H9 (cell line): ENCODE measurements at regions not wholly inside any gene's neighbourhood (a gene's known extent, or its start where the extent isn't known, plus 50 kb on each side); places are given as distances from the start of the nearest gene placed in this dataset.

Source experiments
- DNase-seq: peaks from one replicate; pipeline ENCODE4 v3.0.0-alpha.2; 2017
- H2AFZ ChIP-seq: one replicate; pipeline ENCODE4 v1.6.1; 2013; ENCODE audit warnings: mild to moderate bottlenecking, low read length, control low read depth, moderate library complexity
- H2AK5ac ChIP-seq: 2 replicates; pipeline ENCODE4 v1.6.1; 2013; ENCODE audit warnings: low read length, control low read depth, mixed read lengths; ENCODE audit not compliant: insufficient read length
- H2BK120ac ChIP-seq: one replicate; pipeline ENCODE4 v1.6.1; 2013; ENCODE audit warnings: low read depth, mild to moderate bottlenecking, low read length, control low read depth, inconsistent platforms; ENCODE audit not compliant: poor library complexity, severe bottlenecking
- H2BK12ac ChIP-seq: 2 replicates; pipeline ENCODE4 v1.6.1; 2013; ENCODE audit warnings: low read length, control low read depth, mixed read lengths, low read depth; ENCODE audit not compliant: insufficient read length
- H2BK15ac ChIP-seq: 2 replicates; pipeline ENCODE4 v1.6.1; 2013; ENCODE audit warnings: low read depth, low read length, control low read depth
- H2BK20ac ChIP-seq: one replicate; pipeline ENCODE4 v1.6.1; 2013; ENCODE audit warnings: low read depth, mild to moderate bottlenecking, low read length, control low read depth, inconsistent platforms; ENCODE audit not compliant: poor library complexity, severe bottlenecking
- H2BK5ac ChIP-seq: 2 replicates; pipeline ENCODE4 v1.6.1; 2013; ENCODE audit warnings: low read length, control low read depth, mixed read lengths; ENCODE audit not compliant: insufficient read length
- H3K14ac ChIP-seq: 2 replicates; pipeline ENCODE4 v1.6.1; 2013; ENCODE audit warnings: low read length, control low read depth; ENCODE audit not compliant: insufficient read depth
- H3K18ac ChIP-seq: 2 replicates; pipeline ENCODE4 v1.6.1; 2013; ENCODE audit warnings: low read depth, mild to moderate bottlenecking, mixed read lengths, low read length, control low read depth; ENCODE audit not compliant: insufficient read length
- H3K23ac ChIP-seq: 2 replicates; pipeline ENCODE4 v1.6.1; 2013; ENCODE audit warnings: low read length, control low read depth, mixed read lengths, low read depth; ENCODE audit not compliant: insufficient read length
- H3K23me2 ChIP-seq: 2 replicates; pipeline ENCODE4 v1.6.1; 2013; ENCODE audit warnings: low read depth, mild to moderate bottlenecking, mixed read lengths, low read length, control low read depth; ENCODE audit not compliant: insufficient read length, poor library complexity, severe bottlenecking
- H3K27ac ChIP-seq: 2 replicates; pipeline ENCODE4 v1.5.1; 2013; ENCODE audit warnings: low read length, control low read depth, mixed read lengths, low read depth; ENCODE audit not compliant: insufficient read length
- H3K27me3 ChIP-seq: 2 replicates; pipeline ENCODE4 v1.6.1; 2013; ENCODE audit warnings: low read length, control low read depth, inconsistent platforms; ENCODE audit not compliant: insufficient read depth
- H3K4ac ChIP-seq: 2 replicates; pipeline ENCODE4 v1.6.1; 2013; ENCODE audit warnings: low read depth, mild to moderate bottlenecking, control low read depth, inconsistent platforms, low read length, moderate library complexity
- H3K4me1 ChIP-seq: 2 replicates; pipeline ENCODE4 v1.6.1; 2013; ENCODE audit warnings: low read length, control low read depth, inconsistent platforms; ENCODE audit not compliant: insufficient read depth
- H3K4me2 ChIP-seq: 2 replicates; pipeline ENCODE4 v1.6.1; 2013; ENCODE audit warnings: low read length, control low read depth, mixed read lengths; ENCODE audit not compliant: insufficient read length, insufficient read depth
- H3K56ac ChIP-seq: 2 replicates; pipeline ENCODE4 v1.6.1; 2013; ENCODE audit warnings: low read depth, mild to moderate bottlenecking, mixed read lengths, low read length, control low read depth; ENCODE audit not compliant: insufficient read length
- H3K79me1 ChIP-seq: 2 replicates; pipeline ENCODE4 v1.6.1; 2013; ENCODE audit warnings: low read depth, mild to moderate bottlenecking, moderate library complexity, low read length, control low read depth, inconsistent platforms; ENCODE audit not compliant: insufficient read depth, poor library complexity, severe bottlenecking
- H3K79me2 ChIP-seq: 2 replicates; pipeline ENCODE4 v1.6.1; 2013; ENCODE audit warnings: low read length, control low read depth, inconsistent platforms; ENCODE audit not compliant: insufficient read depth
- H3K9ac ChIP-seq: 2 replicates; pipeline ENCODE4 v1.6.1; 2013; ENCODE audit warnings: low read length, control low read depth, mixed read lengths; ENCODE audit not compliant: insufficient read length; ENCODE audit errors: extremely low read depth
- H3K9me3 ChIP-seq: one replicate; pipeline ENCODE4 v1.6.1; 2013; ENCODE audit warnings: low read depth, low read length, inconsistent platforms; ENCODE audit not compliant: control insufficient read depth
- H3T11ph ChIP-seq: one replicate; pipeline ENCODE4 v1.6.1; 2013; ENCODE audit warnings: mild to moderate bottlenecking, low read length, control low read depth, inconsistent platforms
- H4K20me1 ChIP-seq: one replicate; pipeline ENCODE4 v1.6.1; 2013; ENCODE audit not compliant: control insufficient read depth, insufficient read length, insufficient read depth
- H4K5ac ChIP-seq: 2 replicates; pipeline ENCODE4 v1.6.1; 2013; ENCODE audit warnings: low read depth, mild to moderate bottlenecking, mixed read lengths, low read length, control low read depth; ENCODE audit not compliant: insufficient read length
- H4K8ac ChIP-seq: replicated peaks from 2 replicates; pipeline ENCODE4 v1.6.1; 2013; ENCODE audit warnings: low read length, control low read depth, mixed read lengths, low read depth; ENCODE audit not compliant: insufficient read length
- H4K91ac ChIP-seq: 2 replicates; pipeline ENCODE4 v1.6.1; 2013; ENCODE audit warnings: low read depth, mild to moderate bottlenecking, moderate library complexity, mixed read lengths, low read length, control low read depth; ENCODE audit not compliant: insufficient read length
- H3K27ac Mint-ChIP-seq, 3 experiments: 2 replicates in 2 of 3; 3 replicates in 1 of 3; pipeline ENCODE4 v1.8.0; 2020 to 2021; ENCODE audit warnings: mixed read lengths in 3 of 3, mild to moderate bottlenecking in 1 of 3, moderate library complexity in 1 of 3
- H3K27me3 Mint-ChIP-seq: 2 replicates; pipeline ENCODE4 v1.8.0; 2021; ENCODE audit warnings: low read depth, mild to moderate bottlenecking, moderate library complexity, mixed read lengths
- H3K36me3 Mint-ChIP-seq, 3 experiments: 2 replicates in 2 of 3; 3 replicates in 1 of 3; pipeline ENCODE4 v1.8.0; 2020 to 2021; ENCODE audit warnings: low read depth in 3 of 3, mixed read lengths in 3 of 3; ENCODE audit not compliant: insufficient read depth in 1 of 3
- H3K4me1 Mint-ChIP-seq, 2 experiments: 2 replicates each; pipeline ENCODE4 v1.8.0; 2020; ENCODE audit warnings: mixed read lengths in 2 of 2
- H3K4me3 Mint-ChIP-seq, 2 experiments: 2 replicates in 1 of 2; 3 replicates in 1 of 2; pipeline ENCODE4 v1.8.0; 2020 to 2021; ENCODE audit warnings: mild to moderate bottlenecking in 2 of 2, mixed read lengths in 2 of 2, moderate library complexity in 1 of 2
- H3K9me3 Mint-ChIP-seq, 2 experiments: 2 replicates in 1 of 2; 3 replicates in 1 of 2; pipeline ENCODE4 v1.8.0; 2020; ENCODE audit warnings: mild to moderate bottlenecking in 2 of 2, mixed read lengths in 2 of 2, moderate library complexity in 1 of 2
- WGBS: extraction: QIAGEN DNeasy Blood & Tissue Kit; methylation state at CpG from one replicate; pipeline ENCODE4 v1.1.7; 2013; ENCODE audit warnings: missing lambda C conversion rate, low lambda C conversion rate, mixed read lengths; ENCODE audit not compliant: insufficient read length; ENCODE audit errors: extremely low coverage; 5-methylcytosine and 5-hydroxymethylcytosine counted together
- TF ChIP-seq, protein P1 (sequence below): fragments of 200-600 bp; sonication (generic); conservative IDR thresholded peaks from 3 replicates; pipeline ENCODE4 v1.8.0; 2021; ENCODE audit warnings: antibody characterized with exemption, mild to moderate bottlenecking

DNA sequence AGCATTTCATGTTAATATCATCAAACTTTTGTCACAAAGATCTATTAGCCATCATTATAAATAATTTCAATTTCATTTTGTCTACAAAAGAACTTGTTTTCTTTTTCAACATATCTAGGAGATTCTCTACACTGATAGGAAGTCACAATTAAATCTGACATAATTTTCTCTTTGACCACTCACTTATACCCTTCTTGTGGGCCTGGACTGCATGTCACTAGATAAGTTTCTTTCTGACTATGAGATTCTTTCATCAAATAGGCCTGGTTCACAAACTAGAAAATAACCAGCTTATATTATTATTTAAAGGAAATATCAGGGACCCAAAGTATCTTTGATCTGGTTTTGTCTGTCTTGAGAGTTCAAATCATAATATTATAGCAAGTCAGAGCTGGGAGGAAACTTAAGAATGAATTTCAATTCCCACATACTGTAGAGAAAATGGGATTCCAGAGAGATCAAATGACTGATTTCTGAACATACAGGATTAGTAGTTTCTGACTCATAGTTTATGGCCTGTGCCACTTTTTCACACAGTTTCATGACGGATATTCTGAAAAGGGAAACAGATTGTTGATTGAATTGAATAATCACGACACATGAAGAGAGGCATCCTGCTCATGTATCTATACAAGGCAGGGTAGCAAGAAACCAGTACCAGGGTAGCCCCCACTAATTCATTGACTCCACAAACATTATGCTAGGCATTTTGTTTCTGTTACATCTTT lies 355.8 kb downstream of the GPATCH2 start:
- no peak overlapping the region for H3K27ac Mint-ChIP-seq
- no peak overlapping the region for H2BK15ac ChIP-seq
- H3K18ac ChIP-seq, result no peak overlapping the region
- no peaks in the 10 kb centered on the region for H3K79me1 ChIP-seq
- DNase-seq, result no peak
- H2AK5ac ChIP-seq, result no peak overlapping the region
- H3K9ac ChIP-seq, result no peak overlapping the region
- WGBS, result no CpG with 5 or more reads among the region's 2 CpGs
- H4K20me1 ChIP-seq, result no peaks in the 10 kb centered on the region
- H3K4me1 ChIP-seq, result no peaks in the 10 kb centered on the region
- H3K36me3 Mint-ChIP-seq, result no peaks in the 10 kb centered on the region
- no peaks in the 10 kb centered on the region for H3K9me3 ChIP-seq
- no peak overlapping the region for H2AFZ ChIP-seq
- H3K4me2 ChIP-seq, result no peak overlapping the region
- no peak overlapping the region for H4K5ac ChIP-seq
- TF ChIP-seq, protein P1, sequence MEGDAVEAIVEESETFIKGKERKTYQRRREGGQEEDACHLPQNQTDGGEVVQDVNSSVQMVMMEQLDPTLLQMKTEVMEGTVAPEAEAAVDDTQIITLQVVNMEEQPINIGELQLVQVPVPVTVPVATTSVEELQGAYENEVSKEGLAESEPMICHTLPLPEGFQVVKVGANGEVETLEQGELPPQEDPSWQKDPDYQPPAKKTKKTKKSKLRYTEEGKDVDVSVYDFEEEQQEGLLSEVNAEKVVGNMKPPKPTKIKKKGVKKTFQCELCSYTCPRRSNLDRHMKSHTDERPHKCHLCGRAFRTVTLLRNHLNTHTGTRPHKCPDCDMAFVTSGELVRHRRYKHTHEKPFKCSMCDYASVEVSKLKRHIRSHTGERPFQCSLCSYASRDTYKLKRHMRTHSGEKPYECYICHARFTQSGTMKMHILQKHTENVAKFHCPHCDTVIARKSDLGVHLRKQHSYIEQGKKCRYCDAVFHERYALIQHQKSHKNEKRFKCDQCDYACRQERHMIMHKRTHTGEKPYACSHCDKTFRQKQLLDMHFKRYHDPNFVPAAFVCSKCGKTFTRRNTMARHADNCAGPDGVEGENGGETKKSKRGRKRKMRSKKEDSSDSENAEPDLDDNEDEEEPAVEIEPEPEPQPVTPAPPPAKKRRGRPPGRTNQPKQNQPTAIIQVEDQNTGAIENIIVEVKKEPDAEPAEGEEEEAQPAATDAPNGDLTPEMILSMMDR, result no peak
- H2BK12ac ChIP-seq, result no peak overlapping the region
- H3K23ac ChIP-seq, result no peak overlapping the region
- no peak overlapping the region for H2BK20ac ChIP-seq
- H3K27me3 Mint-ChIP-seq, result no peaks in the 10 kb centered on the region; the same call in 1 of the 2 replicates
- no peak overlapping the region for H2BK120ac ChIP-seq
- no peak overlapping the region for H3K56ac ChIP-seq
- H3T11ph ChIP-seq, result no peak overlapping the region
- no peak overlapping the region for H2BK5ac ChIP-seq
- no peak overlapping the region for H3K14ac ChIP-seq
- no peaks in the 10 kb centered on the region for H3K4me1 Mint-ChIP-seq
- no peak overlapping the region for H3K27ac ChIP-seq
- no peaks in the 10 kb centered on the region for H3K23me2 ChIP-seq
- no peaks in the 10 kb centered on the region for H3K27me3 ChIP-seq
- H3K79me2 ChIP-seq, result no peaks in the 10 kb centered on the region
- H3K4me3 Mint-ChIP-seq, result no peak overlapping the region
- no peaks in the 10 kb centered on the region for H3K9me3 Mint-ChIP-seq
- H4K8ac ChIP-seq, result no peak overlapping the region
- no peak overlapping the region for H4K91ac ChIP-seq
- no peak overlapping the region for H3K4ac ChIP-seq
